ENCODE measurements at regions not wholly inside any gene's neighbourhood (a gene's known extent, or its start where the extent isn't known, plus 50 kb on each side); places are given as distances from the start of the nearest gene placed in this dataset.
"Not testable (repeated sequence)": the region's sequence is repeated elsewhere in the genome, so short reads cannot be mapped to it uniquely, and the experiment has no call there.

- ChIA-PET CTCF (no interaction called here), POLR2A (no interaction called here)
- H3K27ac Mint-ChIP-seq: no peak overlapping the region
- no peak overlapping the region for H3K4me3 Mint-ChIP-seq
- TF ChIP-seq EMX1 (CRISPR knock-in tag; IDR thresholded peaks at IDR 0.05) (no peak), ZNF671 (CRISPR knock-in tag; IDR thresholded peaks at IDR 0.05) (no peak), SOX15 (CRISPR knock-in tag; IDR thresholded peaks at IDR 0.05) (no peak), ZNF396 (CRISPR knock-in tag; IDR thresholded peaks at IDR 0.05; ENCODE audit: borderline replicate concordance) (no peak), NR2C2 (CRISPR knock-in tag; IDR thresholded peaks at IDR 0.05) (no peak), GABPB1 (CRISPR knock-in tag; IDR thresholded peaks at IDR 0.05) (no peak), GTF2I (CRISPR knock-in tag; conservative IDR thresholded peaks at IDR 0.05) (no peak), ZMAT4 (CRISPR knock-in tag; IDR thresholded peaks at IDR 0.05) (no peak), RORB (CRISPR knock-in tag; IDR thresholded peaks at IDR 0.05) (no peak), PRRX2 (CRISPR knock-in tag; IDR thresholded peaks at IDR 0.05) (no peak), STAT6 (CRISPR knock-in tag; conservative IDR thresholded peaks at IDR 0.05; ENCODE audit: low read depth) (no peak), ZNF512 (CRISPR knock-in tag; IDR thresholded peaks at IDR 0.05; ENCODE audit: borderline replicate concordance) (no peak), FOXP1 (CRISPR knock-in tag; IDR thresholded peaks at IDR 0.05; ENCODE audit: borderline replicate concordance) (no peak)
- TF ChIP-seq, protein P1, sequence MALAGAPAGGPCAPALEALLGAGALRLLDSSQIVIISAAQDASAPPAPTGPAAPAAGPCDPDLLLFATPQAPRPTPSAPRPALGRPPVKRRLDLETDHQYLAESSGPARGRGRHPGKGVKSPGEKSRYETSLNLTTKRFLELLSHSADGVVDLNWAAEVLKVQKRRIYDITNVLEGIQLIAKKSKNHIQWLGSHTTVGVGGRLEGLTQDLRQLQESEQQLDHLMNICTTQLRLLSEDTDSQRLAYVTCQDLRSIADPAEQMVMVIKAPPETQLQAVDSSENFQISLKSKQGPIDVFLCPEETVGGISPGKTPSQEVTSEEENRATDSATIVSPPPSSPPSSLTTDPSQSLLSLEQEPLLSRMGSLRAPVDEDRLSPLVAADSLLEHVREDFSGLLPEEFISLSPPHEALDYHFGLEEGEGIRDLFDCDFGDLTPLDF (CRISPR knock-in tag; IDR thresholded peaks at IDR 0.05): no peak
- TF ChIP-seq, protein P2, sequence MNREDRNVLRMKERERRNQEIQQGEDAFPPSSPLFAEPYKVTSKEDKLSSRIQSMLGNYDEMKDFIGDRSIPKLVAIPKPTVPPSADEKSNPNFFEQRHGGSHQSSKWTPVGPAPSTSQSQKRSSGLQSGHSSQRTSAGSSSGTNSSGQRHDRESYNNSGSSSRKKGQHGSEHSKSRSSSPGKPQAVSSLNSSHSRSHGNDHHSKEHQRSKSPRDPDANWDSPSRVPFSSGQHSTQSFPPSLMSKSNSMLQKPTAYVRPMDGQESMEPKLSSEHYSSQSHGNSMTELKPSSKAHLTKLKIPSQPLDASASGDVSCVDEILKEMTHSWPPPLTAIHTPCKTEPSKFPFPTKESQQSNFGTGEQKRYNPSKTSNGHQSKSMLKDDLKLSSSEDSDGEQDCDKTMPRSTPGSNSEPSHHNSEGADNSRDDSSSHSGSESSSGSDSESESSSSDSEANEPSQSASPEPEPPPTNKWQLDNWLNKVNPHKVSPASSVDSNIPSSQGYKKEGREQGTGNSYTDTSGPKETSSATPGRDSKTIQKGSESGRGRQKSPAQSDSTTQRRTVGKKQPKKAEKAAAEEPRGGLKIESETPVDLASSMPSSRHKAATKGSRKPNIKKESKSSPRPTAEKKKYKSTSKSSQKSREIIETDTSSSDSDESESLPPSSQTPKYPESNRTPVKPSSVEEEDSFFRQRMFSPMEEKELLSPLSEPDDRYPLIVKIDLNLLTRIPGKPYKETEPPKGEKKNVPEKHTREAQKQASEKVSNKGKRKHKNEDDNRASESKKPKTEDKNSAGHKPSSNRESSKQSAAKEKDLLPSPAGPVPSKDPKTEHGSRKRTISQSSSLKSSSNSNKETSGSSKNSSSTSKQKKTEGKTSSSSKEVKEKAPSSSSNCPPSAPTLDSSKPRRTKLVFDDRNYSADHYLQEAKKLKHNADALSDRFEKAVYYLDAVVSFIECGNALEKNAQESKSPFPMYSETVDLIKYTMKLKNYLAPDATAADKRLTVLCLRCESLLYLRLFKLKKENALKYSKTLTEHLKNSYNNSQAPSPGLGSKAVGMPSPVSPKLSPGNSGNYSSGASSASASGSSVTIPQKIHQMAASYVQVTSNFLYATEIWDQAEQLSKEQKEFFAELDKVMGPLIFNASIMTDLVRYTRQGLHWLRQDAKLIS (CRISPR knock-in tag; IDR thresholded peaks at IDR 0.05; ENCODE audit: borderline replicate concordance): no peak
- H3K27me3 Mint-ChIP-seq (ENCODE audit: low read depth): no peaks in the 10 kb centered on the region
- H3K36me3 Mint-ChIP-seq: no peaks in the 10 kb centered on the region
- no peaks in the 10 kb centered on the region for H3K9me3 Mint-ChIP-seq
- no peak for DNase-seq (ENCODE audit: low spot score)
- peaks cover 5% of the 10 kb centered on the region; the same call in 1 of the 2 replicates for H3K4me1 Mint-ChIP-seq
- ATAC-seq: no peak
These were observed 94.2 kb downstream of the PRR15 start for GRCh38 chr7:29657856-29658255.

DNA sequence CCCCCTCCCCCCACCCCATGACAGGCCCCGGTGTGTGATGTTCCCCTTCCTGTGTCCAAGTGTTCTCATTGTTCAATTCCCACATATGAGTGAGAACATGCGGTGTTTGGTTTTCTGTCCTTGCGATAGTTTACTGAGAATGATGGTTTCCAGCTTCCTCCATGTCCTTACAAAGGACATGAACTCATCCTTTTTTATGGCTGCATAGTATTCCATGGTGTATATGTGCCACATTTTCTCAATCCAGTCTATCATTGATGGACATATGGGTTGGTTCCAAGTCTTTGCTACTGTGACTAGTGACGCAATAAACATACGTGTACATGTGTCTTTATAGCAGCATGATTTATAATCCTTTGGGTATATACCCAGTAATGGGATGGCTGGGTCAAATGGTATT is 95.6 kb downstream of the PRR15 start:
- H3K27ac Mint-ChIP-seq; H3K4me1 Mint-ChIP-seq; ATAC-seq; H3K4me3 Mint-ChIP-seq; CTCF ChIA-PET; H3K36me3 Mint-ChIP-seq; DNase-seq (ENCODE audit: low spot score); H3K27me3 Mint-ChIP-seq (ENCODE audit: low read depth); H3K9me3 Mint-ChIP-seq; POLR2A ChIA-PET: not testable (repeated sequence)

GRCh38 chr7:29662899-29663298 is 99.3 kb downstream of the PRR15 start:
- H3K36me3 Mint-ChIP-seq: not testable (repeated sequence)

DNA sequence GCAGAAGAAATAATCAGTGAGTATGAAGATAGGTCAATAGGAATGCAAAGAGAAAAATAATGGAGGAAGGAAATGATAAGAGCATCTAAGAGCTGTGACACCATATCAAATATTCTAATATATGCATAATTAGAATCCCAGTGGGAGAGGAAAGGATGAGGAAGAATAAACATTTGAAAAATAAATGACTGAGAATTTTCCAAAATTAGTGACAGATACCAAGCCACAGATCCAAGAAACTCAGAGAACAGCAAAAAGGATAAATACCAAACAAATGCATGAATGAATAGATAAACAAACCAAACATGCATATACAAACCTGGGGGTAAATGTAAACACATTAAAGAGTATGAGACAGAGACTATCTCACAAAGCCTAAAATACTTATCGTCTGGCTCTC is 101.4 kb downstream of the PRR15 start:
- CTCF ChIA-PET, ATAC-seq, H3K4me3 Mint-ChIP-seq: not testable (repeated sequence)

More at GRCh38 chr7:29662899-29663298, 99.3 kb downstream of the PRR15 start:
- H3K27ac Mint-ChIP-seq; POLR2A ChIA-PET; H3K9me3 Mint-ChIP-seq; ATAC-seq; H3K4me3 Mint-ChIP-seq; DNase-seq (ENCODE audit: low spot score); H3K4me1 Mint-ChIP-seq; CTCF ChIA-PET; H3K27me3 Mint-ChIP-seq (ENCODE audit: low read depth): not testable (repeated sequence)

DNA sequence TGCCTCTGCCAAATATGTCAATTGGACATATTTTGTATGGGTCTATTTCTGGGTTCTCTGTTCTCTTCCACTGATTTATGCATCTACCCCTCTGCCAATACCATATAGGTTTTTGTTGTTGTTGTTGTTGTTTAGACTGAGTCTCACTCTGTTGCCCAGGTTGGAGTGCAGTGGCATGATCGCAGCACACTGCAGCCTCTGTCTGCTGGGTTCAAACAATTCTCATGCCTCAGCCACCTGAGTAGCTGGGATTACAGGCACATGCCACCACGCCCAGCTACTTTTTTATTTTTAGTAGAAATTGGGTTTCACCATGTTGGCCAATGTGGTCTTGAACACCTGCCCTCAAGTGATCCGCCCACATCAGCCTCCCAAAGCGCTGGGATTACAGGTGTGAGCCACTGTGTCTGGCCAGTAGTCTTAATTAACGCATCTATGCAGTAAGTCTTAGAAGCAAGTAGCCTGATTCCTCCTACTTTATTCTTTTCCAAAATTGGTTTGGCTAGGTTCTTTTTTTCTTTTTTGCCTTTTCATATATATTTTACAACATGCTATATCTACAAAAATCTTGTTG is 103.5 kb downstream of the PRR15 start:
- H3K9me3 Mint-ChIP-seq; H3K4me3 Mint-ChIP-seq; CTCF ChIA-PET; ATAC-seq; POLR2A ChIA-PET; DNase-seq (ENCODE audit: low spot score); H3K27me3 Mint-ChIP-seq (ENCODE audit: low read depth); H3K27ac Mint-ChIP-seq; H3K4me1 Mint-ChIP-seq; H3K36me3 Mint-ChIP-seq: not testable (repeated sequence)

More for the DNA sequence above, 101.4 kb downstream of the PRR15 start:
- H3K4me1 Mint-ChIP-seq; H3K9me3 Mint-ChIP-seq; H3K36me3 Mint-ChIP-seq; DNase-seq (ENCODE audit: low spot score); H3K27me3 Mint-ChIP-seq (ENCODE audit: low read depth); POLR2A ChIA-PET; H3K27ac Mint-ChIP-seq: not testable (repeated sequence)

- H3K4me1 Mint-ChIP-seq; H3K27ac Mint-ChIP-seq; H3K36me3 Mint-ChIP-seq; ATAC-seq; H3K4me3 Mint-ChIP-seq; CTCF ChIA-PET; H3K27me3 Mint-ChIP-seq (ENCODE audit: low read depth); DNase-seq (ENCODE audit: low spot score); H3K9me3 Mint-ChIP-seq: not testable (repeated sequence)
- POLR2A ChIA-PET: interaction anchor here (0.7 kb wide), 1 partner anchor 16 kb away, joined by 5 read pairs; no protein-coding TSS in a partner anchor
These were observed 107.7 kb downstream of the PRR15 start for GRCh38 chr7:29671286-29671685.
